DND-41 (cell line): ENCODE measurements at regions not wholly inside any gene's neighbourhood (a gene's known extent, or its start where the extent isn't known, plus 50 kb on each side); places are given as distances from the start of the nearest gene placed in this dataset.
A peak's percentile ranks its signal among the peaks of the same experiment; 100 is the strongest.

ENCODE experiments used
- ATAC-seq: fragments of 200-7000 bp; cut with Tn5 transposase; 3 replicates; pipeline ENCODE4 v1.9.1; 2021; ENCODE audit warnings: low read depth; ENCODE audit not compliant: insufficient read depth
- DNase-seq: peaks from one replicate; pipeline ENCODE4 v3.0.0-alpha.2; 2020
- H2AFZ ChIP-seq: 2 replicates; pipeline ENCODE4 v1.6.0; 2012; ENCODE audit warnings: low read depth, low read length
- H3K27ac ChIP-seq: 2 replicates; pipeline ENCODE4 v1.5.1; 2012; ENCODE audit warnings: low read length, inconsistent platforms
- H3K27me3 ChIP-seq: fragments of 200-600 bp; sonication (generic); 2 replicates; pipeline ENCODE4 v1.6.0; 2012; ENCODE audit warnings: low read length, mild to moderate bottlenecking, inconsistent platforms; ENCODE audit not compliant: insufficient read depth, poor library complexity
- H3K36me3 ChIP-seq: 2 replicates; pipeline ENCODE4 v1.5.1; 2012; ENCODE audit warnings: low read length, inconsistent platforms; ENCODE audit not compliant: insufficient read depth
- H3K4me1 ChIP-seq: 2 replicates; pipeline ENCODE4 v1.5.1; 2012; ENCODE audit warnings: mild to moderate bottlenecking, low read length; ENCODE audit not compliant: insufficient read depth
- H3K4me2 ChIP-seq: 2 replicates; pipeline ENCODE4 v1.6.0; 2012; ENCODE audit warnings: mild to moderate bottlenecking, moderate library complexity, low read length, inconsistent platforms; ENCODE audit not compliant: insufficient read depth
- H3K4me3 ChIP-seq, 2 experiments: fragments of 200-600 bp in 1 of 2; shearing (Covaris generic) in 1 of 2; 2 replicates each; pipeline ENCODE4 v1.5.1; 2012 to 2016; ENCODE audit warnings: inconsistent platforms in 2 of 2, low read length in 2 of 2, mild to moderate bottlenecking in 2 of 2, low read depth in 1 of 2, moderate library complexity in 1 of 2
- H3K79me2 ChIP-seq: 2 replicates; pipeline ENCODE4 v1.6.0; 2012; ENCODE audit warnings: low read length, inconsistent platforms; ENCODE audit not compliant: insufficient read depth
- H3K9ac ChIP-seq: 2 replicates; pipeline ENCODE4 v1.6.0; 2012; ENCODE audit warnings: low read depth, mild to moderate bottlenecking, inconsistent platforms, low read length, moderate library complexity
- H3K9me3 ChIP-seq: 2 replicates; pipeline ENCODE4 v1.5.1; 2012; ENCODE audit warnings: low read length, moderate library complexity, mild to moderate bottlenecking, inconsistent platforms; ENCODE audit not compliant: insufficient read depth, severe bottlenecking
- H4K20me1 ChIP-seq: 2 replicates; pipeline ENCODE4 v1.6.0; 2012; ENCODE audit warnings: low read length; ENCODE audit not compliant: insufficient read depth
- EZH2 ChIP-seq: IDR thresholded peaks from 3 replicates; pipeline ENCODE4 v1.6.1; 2012; ENCODE audit warnings: borderline replicate concordance, low read depth, mild to moderate bottlenecking, moderate library complexity, low read length, inconsistent platforms; ENCODE audit not compliant: severe bottlenecking
- TF ChIP-seq, protein P1 (sequence below): IDR thresholded peaks from 2 replicates; pipeline ENCODE4 v1.5.1; 2012; ENCODE audit warnings: borderline replicate concordance, low read length, moderate library complexity, mild to moderate bottlenecking; ENCODE audit not compliant: poor library complexity, severe bottlenecking; ENCODE audit errors: extremely low read depth

DNA sequence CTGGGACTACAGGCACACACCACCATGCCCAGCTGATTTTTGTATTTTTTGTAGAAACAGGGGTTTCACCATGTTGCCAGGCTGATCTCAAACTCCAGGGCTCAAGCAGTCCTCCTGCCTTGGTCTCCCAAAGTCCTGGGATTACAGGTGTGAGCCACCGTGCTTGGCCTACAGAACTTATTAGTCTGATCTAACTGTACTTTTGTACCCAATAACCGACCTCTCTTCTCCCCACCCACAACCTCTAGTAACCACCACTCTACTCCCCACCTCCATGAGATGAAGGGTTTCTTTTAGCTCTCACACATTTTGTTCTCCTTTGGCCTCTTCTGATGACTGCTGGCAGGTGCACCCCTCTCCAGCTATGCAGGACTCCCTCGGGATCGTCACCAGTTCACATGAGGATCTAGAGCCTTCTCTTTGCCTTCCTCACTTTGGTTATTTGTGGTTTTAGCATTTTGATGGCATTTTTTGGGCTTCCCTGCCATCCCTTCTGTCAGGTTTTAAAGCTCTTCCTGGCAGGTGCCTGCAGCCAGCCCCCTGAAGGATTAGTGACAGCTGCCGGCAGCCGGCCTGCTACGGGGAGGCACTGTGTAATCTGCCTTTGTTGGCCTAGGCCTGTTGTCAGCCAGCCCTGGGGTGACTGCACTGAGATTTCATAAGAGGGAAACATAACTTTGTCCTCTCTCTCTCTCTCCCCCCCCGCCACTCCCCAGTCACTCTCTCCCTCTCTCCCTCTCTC is 99.8 kb upstream of the ATP1A1 start:
- DNase-seq (peak; percentile 39), ATAC-seq (peak; percentile 77)
- no peak overlapping the region for H3K4me3 ChIP-seq
- H3K36me3 ChIP-seq, result no peaks in the 10 kb centered on the region
- no peak overlapping the region for H3K4me2 ChIP-seq
- no peak overlapping the region for H2AFZ ChIP-seq
- no peaks in the 10 kb centered on the region for H3K79me2 ChIP-seq
- H3K4me1 ChIP-seq, result peaks cover 2% of the 10 kb centered on the region; the same call in 1 of the 2 replicates
- no peak for TF ChIP-seq EZH2
- TF ChIP-seq, protein P1, sequence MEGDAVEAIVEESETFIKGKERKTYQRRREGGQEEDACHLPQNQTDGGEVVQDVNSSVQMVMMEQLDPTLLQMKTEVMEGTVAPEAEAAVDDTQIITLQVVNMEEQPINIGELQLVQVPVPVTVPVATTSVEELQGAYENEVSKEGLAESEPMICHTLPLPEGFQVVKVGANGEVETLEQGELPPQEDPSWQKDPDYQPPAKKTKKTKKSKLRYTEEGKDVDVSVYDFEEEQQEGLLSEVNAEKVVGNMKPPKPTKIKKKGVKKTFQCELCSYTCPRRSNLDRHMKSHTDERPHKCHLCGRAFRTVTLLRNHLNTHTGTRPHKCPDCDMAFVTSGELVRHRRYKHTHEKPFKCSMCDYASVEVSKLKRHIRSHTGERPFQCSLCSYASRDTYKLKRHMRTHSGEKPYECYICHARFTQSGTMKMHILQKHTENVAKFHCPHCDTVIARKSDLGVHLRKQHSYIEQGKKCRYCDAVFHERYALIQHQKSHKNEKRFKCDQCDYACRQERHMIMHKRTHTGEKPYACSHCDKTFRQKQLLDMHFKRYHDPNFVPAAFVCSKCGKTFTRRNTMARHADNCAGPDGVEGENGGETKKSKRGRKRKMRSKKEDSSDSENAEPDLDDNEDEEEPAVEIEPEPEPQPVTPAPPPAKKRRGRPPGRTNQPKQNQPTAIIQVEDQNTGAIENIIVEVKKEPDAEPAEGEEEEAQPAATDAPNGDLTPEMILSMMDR, result no peak
- H3K27ac ChIP-seq, result no peak overlapping the region
- no peaks in the 10 kb centered on the region for H4K20me1 ChIP-seq
- no peaks in the 10 kb centered on the region for H3K9me3 ChIP-seq
- no peak overlapping the region for H3K9ac ChIP-seq
- H3K27me3 ChIP-seq, result no peaks in the 10 kb centered on the region

DNA sequence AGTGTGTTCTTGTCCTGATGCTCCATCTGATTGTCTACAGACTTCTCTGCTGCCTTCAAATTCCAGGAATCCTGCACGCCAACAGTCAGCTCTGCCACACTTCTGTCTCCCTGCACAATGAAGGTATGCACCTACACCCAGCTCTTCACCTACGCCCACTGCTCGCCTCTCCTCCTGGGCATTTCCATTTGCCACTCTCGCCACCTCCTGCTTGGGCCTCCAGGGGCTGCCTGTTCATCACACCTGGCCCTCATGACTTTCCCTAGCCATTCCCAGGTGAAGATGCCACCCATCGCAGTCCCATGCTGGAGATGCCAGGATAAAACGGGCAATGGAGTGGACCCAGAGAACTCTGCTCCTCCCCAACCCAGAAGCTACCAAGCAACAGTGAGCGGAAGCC is 96.5 kb upstream of the ATP1A1 start:
- Histone ChIP-seq H3K4me1 (no peaks in the 10 kb centered on the region), H3K79me2 (no peaks in the 10 kb centered on the region)
- TF ChIP-seq EZH2, result no peak
- TF ChIP-seq, protein P1, result no peak

DNA sequence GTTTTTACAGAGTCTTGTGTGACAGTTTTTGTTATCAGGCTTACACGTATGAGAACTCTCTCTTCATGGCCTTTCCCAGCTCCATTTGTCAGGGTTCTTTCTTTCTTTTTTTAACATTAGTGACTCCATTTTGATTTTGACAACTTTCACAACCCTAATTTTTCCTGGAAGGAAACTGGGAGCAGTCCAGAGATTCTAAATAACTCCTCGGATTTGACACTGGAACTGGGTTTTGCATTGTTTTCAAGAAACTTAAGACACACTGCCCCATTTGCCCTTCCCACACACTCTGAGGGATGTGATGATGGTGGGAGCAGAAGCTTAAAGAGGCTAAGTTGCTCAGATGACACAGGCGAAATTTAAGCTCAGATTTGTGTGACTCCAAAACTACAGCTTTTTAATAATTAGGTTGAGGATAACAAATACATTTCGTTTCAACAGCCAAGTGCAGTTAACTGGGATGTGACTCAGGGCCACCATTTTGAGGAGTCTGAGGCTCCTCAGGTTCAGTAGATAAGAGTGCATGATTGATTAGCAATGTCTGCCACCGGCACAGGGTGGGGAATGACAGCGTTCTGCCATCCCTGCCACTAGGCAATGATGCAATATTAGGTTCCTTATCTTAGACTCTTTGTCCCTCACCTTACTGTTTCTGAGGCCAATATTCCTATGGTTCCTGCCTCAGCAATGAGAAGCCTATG is 95.1 kb upstream of the ATP1A1 start:
- no peaks in the 10 kb centered on the region for H3K4me1 ChIP-seq
- H3K9me3 ChIP-seq, result no peaks in the 10 kb centered on the region
- no peaks in the 10 kb centered on the region for H3K36me3 ChIP-seq
- H3K27me3 ChIP-seq, result no peaks in the 10 kb centered on the region
- no peak for ATAC-seq
- no peak overlapping the region for H3K9ac ChIP-seq
- H3K4me3 ChIP-seq, result no peak overlapping the region
- no peak overlapping the region for H3K27ac ChIP-seq
- no peaks in the 10 kb centered on the region for H3K79me2 ChIP-seq
- TF ChIP-seq EZH2, result no peak
- TF ChIP-seq, protein P1, result no peak
- no peak overlapping the region for H3K4me2 ChIP-seq
- no peak overlapping the region for H2AFZ ChIP-seq
- H4K20me1 ChIP-seq, result no peaks in the 10 kb centered on the region
- no peak for DNase-seq

More for the DNA sequence above, 96.5 kb upstream of the ATP1A1 start:
- Histone ChIP-seq H4K20me1 (no peaks in the 10 kb centered on the region), H2AFZ (no peak overlapping the region), H3K9me3 (no peaks in the 10 kb centered on the region), H3K4me3 (no peak overlapping the region), H3K36me3 (no peaks in the 10 kb centered on the region), H3K27me3 (no peaks in the 10 kb centered on the region), H3K9ac (no peak overlapping the region), H3K4me2 (no peak overlapping the region), H3K27ac (no peak overlapping the region)
- ATAC-seq, result no peak
- DNase-seq, result no peak
